HEK293 (cell line): ENCODE measurements at regions not wholly inside any gene's neighbourhood (a gene's known extent, or its start where the extent isn't known, plus 50 kb on each side); places are given as distances from the start of the nearest gene placed in this dataset.

ENCODE experiments used
- CTCF ChIA-PET: fragments of 350-600 bp; formaldehyde crosslinking; extraction: SDS; loops from one replicate; lab custom pipeline; 2021; ENCODE audit warnings: antibody characterized with exemption; lab: Yijun Ruan, JAX
- POLR2A ChIA-PET: fragments of 300-600 bp; formaldehyde crosslinking; extraction: SDS; loops from one replicate; lab custom pipeline; 2020; ENCODE audit warnings: antibody characterized with exemption, inconsistent platforms; lab: Yijun Ruan, JAX
- H3K27ac ChIP-seq: fragments of 200-500 bp; sonication (Bioruptor generic); 2 replicates; pipeline ENCODE4 v1.5.1; 2014; ENCODE audit warnings: low read depth, low read length, control low read depth, inconsistent platforms; ENCODE audit errors: extremely low read depth
- H3K36me3 ChIP-seq, 2 experiments: fragments of 200-500 bp in 1 of 2; sonication (Bioruptor generic) in 1 of 2; 1 replicate in 1 of 2; 2 replicates in 1 of 2; pipeline ENCODE4 v1.5.1; 2014 to 2017; ENCODE audit warnings: inconsistent platforms in 2 of 2, low read length in 2 of 2; ENCODE audit not compliant: control insufficient read depth in 2 of 2, insufficient read depth in 1 of 2
- H3K4me1 ChIP-seq: fragments of 200-500 bp; sonication (Bioruptor generic); 2 replicates; pipeline ENCODE4 v1.5.1; 2014; ENCODE audit warnings: mild to moderate bottlenecking, low read length, inconsistent platforms; ENCODE audit not compliant: control insufficient read depth, insufficient read depth
- H3K4me3 ChIP-seq: 2 replicates; pipeline ENCODE4 v1.5.1; 2011; ENCODE audit warnings: low read depth, mild to moderate bottlenecking, control low read depth, low read length, moderate library complexity
- H3K9me3 ChIP-seq: fragments of 200-500 bp; sonication (Bioruptor generic); 2 replicates; pipeline ENCODE4 v1.5.1; 2014; ENCODE audit warnings: low read depth, low read length, inconsistent platforms; ENCODE audit not compliant: control insufficient read depth, insufficient read depth
- KLF8 ChIP-seq: fragments of 450-650 bp; formaldehyde crosslinking; IDR thresholded peaks from 2 replicates; pipeline ENCODE4 v1.5.1; 2016; ENCODE audit warnings: missing biosample characterization, missing genetic modification characterization
- ZBTB48 ChIP-seq: fragments of 450-650 bp; formaldehyde crosslinking; IDR thresholded peaks from 2 replicates; pipeline ENCODE4 v1.5.1; 2016; ENCODE audit warnings: missing biosample characterization, missing genetic modification characterization
- ZBTB7A ChIP-seq: fragments of 450-650 bp; formaldehyde crosslinking; IDR thresholded peaks from 2 replicates; pipeline ENCODE4 v1.5.1; 2016; ENCODE audit warnings: low read depth, missing biosample characterization, missing genetic modification characterization
- ZFP37 ChIP-seq: fragments of 450-650 bp; formaldehyde crosslinking; IDR thresholded peaks from 2 replicates; pipeline ENCODE4 v1.5.1; 2016; ENCODE audit warnings: missing biosample characterization, missing genetic modification characterization
- ZNF114 ChIP-seq: fragments of 450-650 bp; formaldehyde crosslinking; IDR thresholded peaks from 2 replicates; pipeline ENCODE4 v1.5.0; 2017; ENCODE audit warnings: missing biosample characterization, missing genetic modification characterization
- ZNF121 ChIP-seq: fragments of 450-650 bp; formaldehyde crosslinking; IDR thresholded peaks from 2 replicates; pipeline ENCODE4 v1.5.1; 2016; ENCODE audit warnings: missing biosample characterization, missing genetic modification characterization
- ZNF23 ChIP-seq: fragments of 450-650 bp; formaldehyde crosslinking; IDR thresholded peaks from 2 replicates; pipeline ENCODE4 v1.5.1; 2016; ENCODE audit warnings: missing biosample characterization, missing genetic modification characterization, borderline replicate concordance
- ZNF423 ChIP-seq: fragments of 450-650 bp; formaldehyde crosslinking; IDR thresholded peaks from 2 replicates; pipeline ENCODE4 v1.5.1; 2016; ENCODE audit warnings: missing biosample characterization, missing genetic modification characterization
- ZNF785 ChIP-seq: fragments of 450-650 bp; formaldehyde crosslinking; IDR thresholded peaks from 2 replicates; pipeline ENCODE4 v1.5.1; 2016; ENCODE audit warnings: missing biosample characterization, missing genetic modification characterization
- ZNF830 ChIP-seq: fragments of 450-650 bp; IDR thresholded peaks from 2 replicates; pipeline ENCODE4 v1.5.0; 2018; ENCODE audit warnings: missing biosample characterization, missing genetic modification characterization, low read depth, mild to moderate bottlenecking, moderate library complexity
- TF ChIP-seq, protein P1 (sequence below): fragments of 450-650 bp; formaldehyde crosslinking; conservative IDR thresholded peaks from 2 replicates; pipeline ENCODE4 v1.5.1; 2016; ENCODE audit warnings: low read depth, missing biosample characterization, missing genetic modification characterization
- TF ChIP-seq, protein P2 (sequence below): fragments of 450-650 bp; formaldehyde crosslinking; IDR thresholded peaks from 2 replicates; pipeline ENCODE4; 2016; ENCODE audit warnings: missing biosample characterization, missing genetic modification characterization
- TF ChIP-seq, protein P3 (sequence below): fragments of 450-650 bp; formaldehyde crosslinking; conservative IDR thresholded peaks from 2 replicates; pipeline ENCODE4 v1.5.1; 2016; ENCODE audit warnings: low read depth, missing biosample characterization, missing genetic modification characterization
- TF ChIP-seq, protein P4 (sequence below): fragments of 450-650 bp; formaldehyde crosslinking; IDR thresholded peaks from 2 replicates; pipeline ENCODE4 v1.5.1; 2016; ENCODE audit warnings: missing biosample characterization, missing genetic modification characterization

DNA sequence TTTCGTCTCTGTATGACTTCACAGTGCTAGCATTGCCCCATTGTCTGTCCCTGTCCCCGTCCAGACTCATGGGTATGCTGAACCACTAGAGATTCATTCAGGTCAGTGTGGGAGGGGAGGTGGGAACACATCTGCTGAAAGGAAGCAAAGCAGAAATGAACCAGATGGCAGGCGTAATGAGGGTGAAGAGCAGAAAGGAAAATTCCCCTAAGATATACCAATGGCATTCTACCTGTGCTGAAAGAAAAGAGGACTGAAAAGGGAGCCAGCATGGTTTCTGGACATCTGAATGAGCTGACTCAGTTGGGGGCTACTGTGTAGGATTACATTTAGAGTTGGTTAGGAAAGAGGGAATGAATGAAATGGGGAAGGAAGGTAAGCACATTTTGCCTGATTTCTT is 678.7 kb downstream of the MAT2B start (continued):
- TF ChIP-seq, protein P1, sequence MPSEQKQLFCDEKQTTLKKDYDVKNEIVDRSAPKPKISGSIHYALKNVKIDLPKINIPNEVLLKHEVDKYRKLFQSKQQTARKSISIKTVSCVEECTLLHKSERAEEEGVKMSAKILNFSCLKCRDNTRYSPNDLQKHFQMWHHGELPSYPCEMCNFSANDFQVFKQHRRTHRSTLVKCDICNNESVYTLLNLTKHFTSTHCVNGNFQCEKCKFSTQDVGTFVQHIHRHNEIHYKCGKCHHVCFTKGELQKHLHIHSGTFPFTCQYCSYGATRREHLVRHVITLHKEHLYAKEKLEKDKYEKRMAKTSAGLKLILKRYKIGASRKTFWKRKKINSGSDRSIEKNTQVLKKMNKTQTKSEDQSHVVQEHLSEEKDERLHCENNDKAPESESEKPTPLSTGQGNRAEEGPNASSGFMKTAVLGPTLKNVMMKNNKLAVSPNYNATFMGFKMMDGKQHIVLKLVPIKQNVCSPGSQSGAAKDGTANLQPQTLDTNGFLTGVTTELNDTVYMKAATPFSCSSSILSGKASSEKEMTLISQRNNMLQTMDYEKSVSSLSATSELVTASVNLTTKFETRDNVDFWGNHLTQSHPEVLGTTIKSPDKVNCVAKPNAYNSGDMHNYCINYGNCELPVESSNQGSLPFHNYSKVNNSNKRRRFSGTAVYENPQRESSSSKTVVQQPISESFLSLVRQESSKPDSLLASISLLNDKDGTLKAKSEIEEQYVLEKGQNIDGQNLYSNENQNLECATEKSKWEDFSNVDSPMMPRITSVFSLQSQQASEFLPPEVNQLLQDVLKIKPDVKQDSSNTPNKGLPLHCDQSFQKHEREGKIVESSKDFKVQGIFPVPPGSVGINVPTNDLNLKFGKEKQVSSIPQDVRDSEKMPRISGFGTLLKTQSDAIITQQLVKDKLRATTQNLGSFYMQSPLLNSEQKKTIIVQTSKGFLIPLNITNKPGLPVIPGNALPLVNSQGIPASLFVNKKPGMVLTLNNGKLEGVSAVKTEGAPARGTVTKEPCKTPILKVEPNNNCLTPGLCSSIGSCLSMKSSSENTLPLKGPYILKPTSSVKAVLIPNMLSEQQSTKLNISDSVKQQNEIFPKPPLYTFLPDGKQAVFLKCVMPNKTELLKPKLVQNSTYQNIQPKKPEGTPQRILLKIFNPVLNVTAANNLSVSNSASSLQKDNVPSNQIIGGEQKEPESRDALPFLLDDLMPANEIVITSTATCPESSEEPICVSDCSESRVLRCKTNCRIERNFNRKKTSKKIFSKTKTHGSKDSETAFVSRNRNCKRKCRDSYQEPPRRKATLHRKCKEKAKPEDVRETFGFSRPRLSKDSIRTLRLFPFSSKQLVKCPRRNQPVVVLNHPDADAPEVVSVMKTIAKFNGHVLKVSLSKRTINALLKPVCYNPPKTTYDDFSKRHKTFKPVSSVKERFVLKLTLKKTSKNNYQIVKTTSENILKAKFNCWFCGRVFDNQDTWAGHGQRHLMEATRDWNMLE (tag by site-specific recombination), result no peak
- TF ChIP-seq ZNF121 (no peak), ZNF23 (tag by site-specific recombination) (no peak), ZBTB48 (no peak), ZNF423 (tag by site-specific recombination) (no peak), KLF8 (tag by site-specific recombination) (no peak), ZNF785 (tag by site-specific recombination) (no peak), ZNF114 (tag by site-specific recombination) (no peak)
- TF ChIP-seq, protein P2, sequence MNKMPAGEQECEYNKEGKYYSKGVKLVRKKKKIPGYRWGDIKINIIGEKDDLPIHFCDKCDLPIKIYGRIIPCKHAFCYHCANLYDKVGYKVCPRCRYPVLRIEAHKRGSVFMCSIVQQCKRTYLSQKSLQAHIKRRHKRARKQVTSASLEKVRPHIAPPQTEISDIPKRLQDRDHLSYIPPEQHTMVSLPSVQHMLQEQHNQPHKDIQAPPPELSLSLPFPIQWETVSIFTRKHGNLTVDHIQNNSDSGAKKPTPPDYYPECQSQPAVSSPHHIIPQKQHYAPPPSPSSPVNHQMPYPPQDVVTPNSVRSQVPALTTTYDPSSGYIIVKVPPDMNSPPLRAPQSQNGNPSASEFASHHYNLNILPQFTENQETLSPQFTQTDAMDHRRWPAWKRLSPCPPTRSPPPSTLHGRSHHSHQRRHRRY, result no peak
- TF ChIP-seq, protein P3, sequence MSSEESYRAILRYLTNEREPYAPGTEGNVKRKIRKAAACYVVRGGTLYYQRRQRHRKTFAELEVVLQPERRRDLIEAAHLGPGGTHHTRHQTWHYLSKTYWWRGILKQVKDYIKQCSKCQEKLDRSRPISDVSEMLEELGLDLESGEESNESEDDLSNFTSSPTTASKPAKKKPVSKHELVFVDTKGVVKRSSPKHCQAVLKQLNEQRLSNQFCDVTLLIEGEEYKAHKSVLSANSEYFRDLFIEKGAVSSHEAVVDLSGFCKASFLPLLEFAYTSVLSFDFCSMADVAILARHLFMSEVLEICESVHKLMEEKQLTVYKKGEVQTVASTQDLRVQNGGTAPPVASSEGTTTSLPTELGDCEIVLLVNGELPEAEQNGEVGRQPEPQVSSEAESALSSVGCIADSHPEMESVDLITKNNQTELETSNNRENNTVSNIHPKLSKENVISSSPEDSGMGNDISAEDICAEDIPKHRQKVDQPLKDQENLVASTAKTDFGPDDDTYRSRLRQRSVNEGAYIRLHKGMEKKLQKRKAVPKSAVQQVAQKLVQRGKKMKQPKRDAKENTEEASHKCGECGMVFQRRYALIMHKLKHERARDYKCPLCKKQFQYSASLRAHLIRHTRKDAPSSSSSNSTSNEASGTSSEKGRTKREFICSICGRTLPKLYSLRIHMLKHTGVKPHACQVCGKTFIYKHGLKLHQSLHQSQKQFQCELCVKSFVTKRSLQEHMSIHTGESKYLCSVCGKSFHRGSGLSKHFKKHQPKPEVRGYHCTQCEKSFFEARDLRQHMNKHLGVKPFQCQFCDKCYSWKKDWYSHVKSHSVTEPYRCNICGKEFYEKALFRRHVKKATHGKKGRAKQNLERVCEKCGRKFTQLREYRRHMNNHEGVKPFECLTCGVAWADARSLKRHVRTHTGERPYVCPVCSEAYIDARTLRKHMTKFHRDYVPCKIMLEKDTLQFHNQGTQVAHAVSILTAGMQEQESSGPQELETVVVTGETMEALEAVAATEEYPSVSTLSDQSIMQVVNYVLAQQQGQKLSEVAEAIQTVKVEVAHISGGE, result no peak

DNA sequence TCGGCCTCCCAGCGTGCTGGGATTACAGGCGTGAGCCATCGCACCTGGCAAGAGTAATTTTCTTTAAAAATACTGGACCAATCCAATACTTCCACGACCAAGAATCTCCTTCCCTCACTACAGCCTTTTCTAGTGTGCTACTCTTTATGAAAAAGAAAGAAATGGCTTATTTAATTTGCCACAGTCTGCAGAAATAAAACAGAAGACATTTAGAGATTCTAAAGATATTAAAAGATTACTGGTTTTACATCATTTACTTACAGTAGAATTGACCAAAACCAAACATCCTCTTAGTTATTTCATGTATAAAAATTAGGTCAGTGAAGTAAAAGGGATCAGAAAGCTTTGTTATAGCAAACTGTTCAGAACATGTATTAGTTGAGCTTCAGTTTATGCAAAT is 679.6 kb downstream of the MAT2B start:
- H3K27ac ChIP-seq, result no peak overlapping the region
- no peaks in the 10 kb centered on the region for H3K36me3 ChIP-seq
- POLR2A ChIA-PET, result no interaction called here
- CTCF ChIA-PET, result no interaction called here
- no peaks in the 10 kb centered on the region for H3K4me1 ChIP-seq
- H3K4me3 ChIP-seq, result no peak overlapping the region
- TF ChIP-seq ZBTB7A (no peak), ZNF830 (tag by site-specific recombination) (no peak), ZFP37 (tag by site-specific recombination) (no peak)
- TF ChIP-seq, protein P4, sequence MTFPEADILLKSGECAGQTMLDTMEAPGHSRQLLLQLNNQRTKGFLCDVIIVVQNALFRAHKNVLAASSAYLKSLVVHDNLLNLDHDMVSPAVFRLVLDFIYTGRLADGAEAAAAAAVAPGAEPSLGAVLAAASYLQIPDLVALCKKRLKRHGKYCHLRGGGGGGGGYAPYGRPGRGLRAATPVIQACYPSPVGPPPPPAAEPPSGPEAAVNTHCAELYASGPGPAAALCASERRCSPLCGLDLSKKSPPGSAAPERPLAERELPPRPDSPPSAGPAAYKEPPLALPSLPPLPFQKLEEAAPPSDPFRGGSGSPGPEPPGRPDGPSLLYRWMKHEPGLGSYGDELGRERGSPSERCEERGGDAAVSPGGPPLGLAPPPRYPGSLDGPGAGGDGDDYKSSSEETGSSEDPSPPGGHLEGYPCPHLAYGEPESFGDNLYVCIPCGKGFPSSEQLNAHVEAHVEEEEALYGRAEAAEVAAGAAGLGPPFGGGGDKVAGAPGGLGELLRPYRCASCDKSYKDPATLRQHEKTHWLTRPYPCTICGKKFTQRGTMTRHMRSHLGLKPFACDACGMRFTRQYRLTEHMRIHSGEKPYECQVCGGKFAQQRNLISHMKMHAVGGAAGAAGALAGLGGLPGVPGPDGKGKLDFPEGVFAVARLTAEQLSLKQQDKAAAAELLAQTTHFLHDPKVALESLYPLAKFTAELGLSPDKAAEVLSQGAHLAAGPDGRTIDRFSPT (tag by site-specific recombination), result no peak
- H3K9me3 ChIP-seq, result no peaks in the 10 kb centered on the region
